Hepatocyte (in vitro differentiated cells): ENCODE measurements at regions not wholly inside any gene's neighbourhood (a gene's known extent, or its start where the extent isn't known, plus 50 kb on each side); places are given as distances from the start of the nearest gene placed in this dataset.

ENCODE experiments used
- CTCF ChIP-seq: fragments of 200-600 bp; sonication (generic); IDR thresholded peaks from 2 replicates; pipeline ENCODE4 v1.5.1; 2016; ENCODE audit warnings: antibody characterized with exemption, mild to moderate bottlenecking; ENCODE audit not compliant: poor library complexity
- EZH2 ChIP-seq: fragments of 200-600 bp; sonication (generic); IDR thresholded peaks from 2 replicates; pipeline ENCODE4 v1.6.1; 2016; ENCODE audit warnings: antibody characterized with exemption, mild to moderate bottlenecking, borderline replicate concordance

GRCh38 chr7:85659364-85659763 is 472.5 kb upstream of the SEMA3D start:
- TF ChIP-seq CTCF (no peak), EZH2 (no peak)
